Right atrium auricular region (tissue), 2 donors: ENCODE measurements at regions not wholly inside any gene's neighbourhood (a gene's known extent, or its start where the extent isn't known, plus 50 kb on each side); places are given as distances from the start of the nearest gene placed in this dataset.

ENCODE experiments used
- DNase-seq: peaks from one replicate; pipeline ENCODE4 v3.0.0-alpha.2; 2019; ENCODE audit warnings: low spot score
- H3K27ac ChIP-seq, 2 donors: fragments of 200-600 bp; sonication (generic); 1 replicate in 1 of 2; 2 replicates in 1 of 2; pipeline ENCODE4 v1.5.1; 2016 to 2019
- H3K27me3 ChIP-seq, 2 donors: fragments of 200-600 bp; sonication (generic); one replicate each; pipeline versions ENCODE4 v1.5.1 to v1.6.0; 2017 to 2019
- H3K36me3 ChIP-seq: fragments of 200-600 bp; sonication (generic); one replicate; pipeline ENCODE4 v1.5.1; 2016
- H3K4me1 ChIP-seq, 2 donors: fragments of 200-600 bp; sonication (generic); one replicate each; pipeline versions ENCODE4 v1.5.1 to v1.6.0; 2017 to 2019
- H3K4me3 ChIP-seq, 2 donors: fragments of 200-600 bp; sonication (generic); 1 replicate in 1 of 2; 2 replicates in 1 of 2; pipeline ENCODE4 v1.5.1; 2017 to 2019; ENCODE audit warnings: mild to moderate bottlenecking in 1 of 2, moderate library complexity in 1 of 2
- H3K9me3 ChIP-seq, 2 donors: fragments of 200-600 bp; sonication (generic); one replicate each; pipeline ENCODE4 v1.5.1; 2019
- TF ChIP-seq, protein P1 (sequence below), 2 donors: fragments of 200-600 bp; sonication (generic); IDR thresholded peaks; one replicate each; pipeline ENCODE4 v1.5.1; 2019; ENCODE audit warnings: antibody characterized with exemption in 2 of 2

DNA sequence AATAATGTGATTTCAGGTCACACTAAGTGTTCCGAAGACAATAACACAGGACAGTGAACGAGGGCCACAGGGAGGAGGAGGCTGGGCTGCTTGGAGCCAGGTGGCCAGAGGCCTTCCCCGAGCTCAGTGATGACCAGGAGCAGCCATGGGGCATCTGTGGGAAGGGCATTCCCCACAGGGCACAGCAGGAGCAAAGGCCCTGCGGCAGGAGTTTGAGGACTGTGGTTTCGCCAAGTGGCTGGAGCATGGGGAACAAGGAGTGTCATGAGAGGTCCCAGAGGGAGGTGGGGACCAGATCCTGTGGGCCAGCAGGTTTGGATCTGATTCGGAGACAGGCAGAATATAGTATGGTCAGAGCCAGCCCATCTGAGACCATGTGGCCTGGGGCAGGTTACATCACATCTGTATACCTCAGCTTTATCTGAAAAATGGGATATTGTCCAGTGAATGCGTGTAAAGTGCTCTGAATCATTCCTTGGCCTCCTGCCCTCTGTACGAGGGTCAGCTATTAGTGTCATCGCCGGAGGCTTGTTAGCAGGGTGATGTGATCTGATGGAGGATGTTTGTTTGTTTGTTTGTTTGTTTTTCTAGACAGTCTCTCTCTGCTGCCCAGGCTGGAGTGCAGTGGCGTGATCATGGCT, 176.8 kb downstream of the KATNIP start:
- DNase-seq = no peak
- TF ChIP-seq, protein P1, sequence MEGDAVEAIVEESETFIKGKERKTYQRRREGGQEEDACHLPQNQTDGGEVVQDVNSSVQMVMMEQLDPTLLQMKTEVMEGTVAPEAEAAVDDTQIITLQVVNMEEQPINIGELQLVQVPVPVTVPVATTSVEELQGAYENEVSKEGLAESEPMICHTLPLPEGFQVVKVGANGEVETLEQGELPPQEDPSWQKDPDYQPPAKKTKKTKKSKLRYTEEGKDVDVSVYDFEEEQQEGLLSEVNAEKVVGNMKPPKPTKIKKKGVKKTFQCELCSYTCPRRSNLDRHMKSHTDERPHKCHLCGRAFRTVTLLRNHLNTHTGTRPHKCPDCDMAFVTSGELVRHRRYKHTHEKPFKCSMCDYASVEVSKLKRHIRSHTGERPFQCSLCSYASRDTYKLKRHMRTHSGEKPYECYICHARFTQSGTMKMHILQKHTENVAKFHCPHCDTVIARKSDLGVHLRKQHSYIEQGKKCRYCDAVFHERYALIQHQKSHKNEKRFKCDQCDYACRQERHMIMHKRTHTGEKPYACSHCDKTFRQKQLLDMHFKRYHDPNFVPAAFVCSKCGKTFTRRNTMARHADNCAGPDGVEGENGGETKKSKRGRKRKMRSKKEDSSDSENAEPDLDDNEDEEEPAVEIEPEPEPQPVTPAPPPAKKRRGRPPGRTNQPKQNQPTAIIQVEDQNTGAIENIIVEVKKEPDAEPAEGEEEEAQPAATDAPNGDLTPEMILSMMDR (IDR thresholded peaks at IDR 0.05) = no peak
- Histone ChIP-seq H3K36me3 (no peaks in the 10 kb centered on the region), H3K9me3 (no peaks in the 10 kb centered on the region), H3K4me3 (no peak overlapping the region), H3K27ac (no peak overlapping the region), H3K27me3 (no peaks in the 10 kb centered on the region), H3K4me1 (peaks cover 0 to 41% of the 10 kb centered on the region in 2 donors)

DNA sequence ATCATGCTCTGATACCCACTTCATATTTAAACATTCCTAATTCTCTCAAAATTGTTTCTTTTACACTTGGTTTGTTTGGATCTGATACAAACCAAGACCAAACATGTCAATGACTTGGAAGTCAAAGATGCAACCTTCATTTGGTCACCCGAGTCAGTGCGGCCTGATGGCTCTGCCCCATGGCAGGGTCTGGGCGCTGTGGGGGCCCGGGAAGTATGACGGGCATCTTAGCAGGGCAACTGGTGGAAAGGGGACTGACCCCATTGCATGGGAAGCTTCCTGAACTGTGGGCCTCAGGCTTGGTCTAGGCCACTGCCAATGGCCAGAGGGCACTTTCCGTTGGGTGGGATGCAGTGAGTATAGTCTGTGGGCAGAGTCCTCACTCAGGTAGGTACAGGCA, 178.0 kb downstream of the KATNIP start:
- Histone ChIP-seq H3K27me3 (no peaks in the 10 kb centered on the region), H3K4me1 (peaks cover 0 to 36% of the 10 kb centered on the region in 2 donors), H3K9me3 (no peaks in the 10 kb centered on the region), H3K27ac (no peak overlapping the region), H3K36me3 (no peaks in the 10 kb centered on the region), H3K4me3 (no peak overlapping the region)
- DNase-seq = no peak
- TF ChIP-seq, protein P1 (IDR thresholded peaks at IDR 0.05) = no peak

DNA sequence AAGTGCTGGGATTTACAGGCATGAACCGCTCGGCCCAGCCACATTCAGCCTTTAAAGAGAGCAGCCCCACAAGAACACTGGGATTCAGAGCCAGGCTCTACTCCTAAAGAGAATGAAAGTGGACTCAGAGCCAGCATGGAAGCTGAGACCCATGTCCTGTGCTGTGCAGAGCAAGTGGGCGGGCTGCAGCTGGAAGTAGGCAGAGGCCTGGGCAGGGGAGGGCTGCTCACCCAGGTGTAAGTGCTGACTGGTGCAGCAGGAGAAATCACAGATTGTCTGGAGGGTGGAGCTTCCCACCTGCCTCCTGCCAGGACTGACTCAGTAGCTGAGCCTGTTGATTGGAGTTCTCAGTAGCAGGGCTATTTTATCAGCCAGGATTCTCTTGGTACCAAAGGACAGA, 178.7 kb downstream of the KATNIP start:
- Histone ChIP-seq H3K9me3 (no peaks in the 10 kb centered on the region), H3K27me3 (no peaks in the 10 kb centered on the region), H3K36me3 (no peaks in the 10 kb centered on the region), H3K4me3 (no peak overlapping the region), H3K27ac (peak overlapping the region in 1 of 2 donors; percentile 3), H3K4me1 (peaks cover 0 to 28% of the 10 kb centered on the region in 2 donors)
- TF ChIP-seq, protein P1 (IDR thresholded peaks at IDR 0.05) = no peak
- DNase-seq = no peak

DNA sequence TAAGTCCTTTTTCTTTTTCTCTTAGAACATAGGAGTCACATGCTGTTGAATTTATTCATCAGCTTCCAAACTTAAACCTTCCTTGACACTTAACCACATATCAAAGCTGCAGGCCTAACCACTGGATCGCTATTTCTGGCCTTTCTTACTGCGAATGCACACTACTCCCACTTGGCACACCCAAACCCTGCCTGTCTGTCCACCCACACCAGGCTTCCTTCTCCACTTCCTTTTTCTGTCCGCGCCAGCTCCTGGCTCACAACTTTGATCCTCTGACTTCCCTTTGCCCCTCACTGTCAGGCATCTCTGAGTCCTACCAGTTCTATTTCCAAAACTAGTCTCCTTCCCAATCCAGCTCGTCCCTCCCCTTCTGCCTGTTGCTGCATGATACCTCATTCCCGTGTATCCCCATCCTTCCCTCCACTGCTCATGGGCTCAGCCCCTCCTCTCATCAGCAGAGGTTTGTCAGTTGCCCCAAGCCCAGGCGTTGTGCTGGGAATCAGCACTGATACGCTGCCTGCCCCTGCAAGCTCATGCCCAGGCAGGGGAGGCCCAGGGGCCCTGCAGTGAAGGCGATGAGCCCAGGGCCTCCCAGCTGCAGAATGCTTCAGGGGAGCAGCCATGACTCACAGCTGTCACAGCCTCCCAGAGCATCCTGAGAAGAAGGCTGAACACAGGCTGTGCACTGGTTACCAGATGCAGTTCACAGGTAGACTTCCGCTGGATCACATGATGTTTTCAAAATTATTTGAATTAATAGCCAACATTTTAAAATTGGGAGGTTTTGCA, 179.8 kb downstream of the KATNIP start:
- H3K27me3 ChIP-seq = no peaks in the 10 kb centered on the region
- DNase-seq = no peak
- TF ChIP-seq, protein P1 (IDR thresholded peaks at IDR 0.05) = no peak

DNA sequence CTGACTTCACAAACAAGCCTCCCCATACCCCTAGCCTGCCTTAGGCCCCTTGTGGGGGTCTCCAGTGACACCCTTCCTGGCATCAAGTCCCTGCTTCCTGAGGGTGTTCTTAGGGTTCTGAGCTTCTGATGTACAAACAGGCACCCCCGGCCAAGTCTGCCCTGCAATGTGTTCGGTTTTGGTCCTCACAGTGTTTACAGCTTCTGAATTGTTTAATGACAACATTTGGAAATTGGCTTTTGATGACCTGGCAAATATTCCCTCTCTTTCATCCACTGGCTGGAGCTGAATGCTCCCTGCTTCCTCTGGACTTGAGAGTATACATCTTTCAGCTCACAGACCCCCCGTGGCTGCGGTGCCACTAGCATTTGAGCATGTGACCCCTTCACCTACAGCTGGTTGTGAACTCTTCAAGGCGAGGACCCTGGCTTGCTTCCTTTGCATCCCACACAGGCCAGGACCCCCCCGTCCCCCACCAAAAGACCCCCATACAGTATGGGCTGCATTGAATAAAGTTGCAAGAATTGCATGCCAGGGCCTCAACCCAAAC, 180.8 kb downstream of the KATNIP start:
- Histone ChIP-seq H3K4me3 (no peak overlapping the region), H3K27me3 (no peaks in the 10 kb centered on the region), H3K36me3 (no peaks in the 10 kb centered on the region), H3K9me3 (no peaks in the 10 kb centered on the region), H3K27ac (no peak overlapping the region), H3K4me1 (peaks cover 0 to 14% of the 10 kb centered on the region in 2 donors)
- TF ChIP-seq, protein P1 (IDR thresholded peaks at IDR 0.05) = no peak
- DNase-seq = no peak

More for the DNA sequence above, 179.8 kb downstream of the KATNIP start:
- Histone ChIP-seq H3K27ac (no peak overlapping the region), H3K4me1 (peaks cover 0 to 18% of the 10 kb centered on the region in 2 donors), H3K9me3 (no peaks in the 10 kb centered on the region), H3K4me3 (no peak overlapping the region), H3K36me3 (no peaks in the 10 kb centered on the region)
